ENCODE measurements at regions not wholly inside any gene's neighbourhood (a gene's known extent, or its start where the extent isn't known, plus 50 kb on each side); places are given as distances from the start of the nearest gene placed in this dataset.
"Not testable (repeated sequence)": the region's sequence is repeated elsewhere in the genome, so short reads cannot be mapped to it uniquely, and the experiment has no call there.

- DNase-seq (ENCODE audit: low spot score) = no peak
Observed at GRCh38 chr5:152178350-152178699, 226.8 kb downstream of the NMUR2 start.

- no peak for DNase-seq (ENCODE audit: low spot score)
Observed at GRCh38 chr5:152177626-152178349, 227.3 kb downstream of the NMUR2 start.

- no peak for DNase-seq (ENCODE audit: low spot score)
Observed at GRCh38 chr5:152171888-152172287, 233.2 kb downstream of the NMUR2 start.

- DNase-seq (ENCODE audit: low spot score) = no peak
Observed at GRCh38 chr5:152170350-152170749, 234.7 kb downstream of the NMUR2 start.

GRCh38 chr5:152164860-152165259, 240.2 kb upstream of the GLRA1 start:
- DNase-seq (ENCODE audit: low spot score) = no peak

- not testable (repeated sequence) for DNase-seq (ENCODE audit: low spot score)
Observed at GRCh38 chr5:152159894-152160293, 235.2 kb upstream of the GLRA1 start.

- not testable (repeated sequence) for DNase-seq (ENCODE audit: low spot score)
Observed at GRCh38 chr5:152154452-152154851, 229.8 kb upstream of the GLRA1 start.

- DNase-seq (ENCODE audit: low spot score) = no peak
Observed at GRCh38 chr5:152151940-152152339, 227.3 kb upstream of the GLRA1 start.

GRCh38 chr5:152151113-152151512, 226.5 kb upstream of the GLRA1 start:
- no peak for DNase-seq (ENCODE audit: low spot score)

- no peak for DNase-seq (ENCODE audit: low spot score)
Observed at GRCh38 chr5:152147286-152147685, 222.6 kb upstream of the GLRA1 start.

GRCh38 chr5:152146566-152146965, 221.9 kb upstream of the GLRA1 start:
- no peak for DNase-seq (ENCODE audit: low spot score)

GRCh38 chr5:152144556-152144955, 219.9 kb upstream of the GLRA1 start:
- DNase-seq (ENCODE audit: low spot score) = no peak

- DNase-seq (ENCODE audit: low spot score) = no peak
Observed at GRCh38 chr5:152144030-152144429, 219.4 kb upstream of the GLRA1 start.

- DNase-seq (ENCODE audit: low spot score) = peak; percentile 70
Observed at GRCh38 chr5:152142840-152143469, 218.3 kb upstream of the GLRA1 start.

- no peak for DNase-seq (ENCODE audit: low spot score)
Observed at GRCh38 chr5:152140347-152140746, 215.7 kb upstream of the GLRA1 start.

GRCh38 chr5:152137063-152137462, 212.4 kb upstream of the GLRA1 start:
- DNase-seq (ENCODE audit: low spot score) = no peak

- DNase-seq (ENCODE audit: low spot score) = no peak
Observed at GRCh38 chr5:152136321-152136720, 211.7 kb upstream of the GLRA1 start.

- DNase-seq (ENCODE audit: low spot score) = no peak
Observed at GRCh38 chr5:152135827-152136226, 211.2 kb upstream of the GLRA1 start.

- no peak for DNase-seq (ENCODE audit: low spot score)
Observed at GRCh38 chr5:152125661-152126205, 201.1 kb upstream of the GLRA1 start.

GRCh38 chr5:152124409-152125041, 199.9 kb upstream of the GLRA1 start:
- DNase-seq (ENCODE audit: low spot score) = no peak

- peak; percentile 66 for DNase-seq (ENCODE audit: low spot score)
Observed at GRCh38 chr5:152118676-152119470, 194.2 kb upstream of the GLRA1 start.

GRCh38 chr5:152116934-152117333, 192.3 kb upstream of the GLRA1 start:
- no peak for DNase-seq (ENCODE audit: low spot score)

Measured in left forelimb (tissue), 1 donor.